NCI-H2227 (cell line): ENCODE measurements at regions not wholly inside any gene's neighbourhood (a gene's known extent, or its start where the extent isn't known, plus 50 kb on each side); places are given as distances from the start of the nearest gene placed in this dataset.

ENCODE experiments used
- DNase-seq: peaks from one replicate; lab custom pipeline; 2025; ENCODE audit not compliant: unreplicated experiment; lab: John Stamatoyannopoulos, UW

DNA sequence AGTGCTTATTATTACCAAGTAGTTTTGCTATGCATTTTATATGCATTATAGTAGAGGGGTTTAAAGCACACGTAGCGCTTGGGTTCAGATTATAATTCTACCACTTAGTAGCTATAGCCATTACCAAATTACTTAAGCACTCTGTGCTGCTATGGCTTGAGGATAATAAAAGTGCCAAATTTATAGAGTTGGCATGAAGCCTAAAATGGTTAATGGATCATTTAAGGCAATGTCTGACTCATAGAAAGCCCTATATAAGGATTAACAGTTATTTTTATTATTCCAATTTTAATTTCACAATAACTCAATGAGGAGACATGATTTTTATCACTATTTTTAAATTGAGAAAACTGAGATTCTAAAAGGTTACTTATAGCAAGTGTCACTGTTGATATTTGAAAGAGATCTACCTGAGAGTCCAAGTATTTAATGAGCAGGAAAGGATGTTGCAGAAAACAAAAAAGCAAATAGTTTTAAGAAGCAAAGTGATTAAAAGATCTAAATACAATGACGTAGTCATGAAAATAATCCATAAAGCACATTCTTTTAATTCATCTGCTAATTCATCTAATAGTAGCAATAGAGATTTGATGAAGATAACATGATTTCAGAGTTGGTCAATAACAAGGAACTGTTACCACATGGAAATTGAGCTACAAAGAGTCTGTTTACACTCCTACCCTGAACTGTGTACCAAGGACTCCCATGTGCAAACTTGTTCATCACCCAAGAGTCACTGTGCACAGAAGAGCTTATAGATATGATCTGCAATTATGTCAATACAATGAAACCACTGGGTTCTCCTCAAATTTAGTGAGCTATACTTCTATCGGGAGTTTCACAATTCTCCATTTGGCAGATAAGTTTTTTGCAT is 78.8 kb upstream of the DTNA start:
- DNase-seq, result no peak

DNA sequence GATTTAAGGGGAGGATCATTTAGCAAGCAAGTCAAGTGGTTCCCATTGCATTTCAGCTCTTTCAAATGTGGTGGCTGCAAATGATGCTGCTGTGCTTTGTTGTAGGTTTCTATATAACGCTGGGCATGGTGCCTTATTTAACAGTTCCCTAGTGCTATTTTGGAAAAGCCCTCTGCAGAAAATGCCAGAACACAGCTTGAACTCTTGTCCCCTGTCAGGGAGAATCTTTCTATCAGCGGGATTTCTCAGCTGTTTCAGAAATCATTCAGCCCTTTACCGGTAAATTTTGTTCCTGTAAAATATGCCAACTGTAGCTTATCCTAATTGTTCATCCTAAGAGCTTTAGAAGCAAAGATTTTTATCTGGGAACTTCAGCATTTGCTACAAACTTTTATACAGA is 77.8 kb upstream of the DTNA start:
- DNase-seq, result no peak

DNA sequence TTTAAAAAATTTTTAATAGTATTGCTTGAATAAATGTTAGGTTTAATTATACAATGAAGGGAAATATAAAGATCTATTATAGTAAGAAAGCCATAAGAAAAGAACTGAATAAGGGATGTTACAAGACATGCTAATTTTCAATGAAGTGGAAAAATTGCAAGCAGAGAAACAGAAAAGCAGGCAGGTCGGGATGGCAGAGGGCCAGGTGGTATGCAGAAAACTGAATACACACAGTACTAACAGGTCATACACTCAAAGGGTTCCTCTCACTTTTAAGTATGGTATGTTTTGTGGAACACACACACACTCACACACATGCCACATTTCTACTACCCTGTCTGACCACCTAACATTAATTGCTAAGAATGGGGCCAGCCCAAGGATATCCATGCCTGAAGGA is 76.7 kb upstream of the DTNA start:
- no peak for DNase-seq

GRCh38 chr18:34637094-34637801 is 72.8 kb upstream of the DTNA start:
- DNase-seq, result no peak

DNA sequence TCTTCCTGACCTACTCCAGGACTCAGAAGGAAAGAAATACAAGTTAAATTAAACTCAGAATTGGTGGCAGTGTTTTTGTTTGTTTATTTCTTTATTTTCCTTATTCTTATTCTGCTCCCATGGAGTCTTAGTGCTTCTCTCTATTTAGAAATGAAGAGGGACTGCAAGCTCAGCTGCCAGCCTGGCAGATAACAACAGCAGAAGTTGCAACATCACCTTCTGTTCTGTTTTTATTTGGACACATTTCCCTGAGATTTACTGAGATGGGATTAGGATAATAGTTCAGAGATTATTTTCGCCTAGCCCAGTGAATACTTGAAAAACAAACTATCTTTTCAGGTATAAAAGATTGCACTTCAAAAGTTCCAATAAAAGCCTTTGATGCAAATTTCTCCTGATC is 70.4 kb upstream of the DTNA start:
- DNase-seq, result no peak

- DNase-seq, result no peak
These were observed 69.8 kb upstream of the DTNA start for GRCh38 chr18:34640276-34640675.

- peak; percentile 41 for DNase-seq
These were observed 66.1 kb upstream of the DTNA start for GRCh38 chr18:34643989-34644388.

DNA sequence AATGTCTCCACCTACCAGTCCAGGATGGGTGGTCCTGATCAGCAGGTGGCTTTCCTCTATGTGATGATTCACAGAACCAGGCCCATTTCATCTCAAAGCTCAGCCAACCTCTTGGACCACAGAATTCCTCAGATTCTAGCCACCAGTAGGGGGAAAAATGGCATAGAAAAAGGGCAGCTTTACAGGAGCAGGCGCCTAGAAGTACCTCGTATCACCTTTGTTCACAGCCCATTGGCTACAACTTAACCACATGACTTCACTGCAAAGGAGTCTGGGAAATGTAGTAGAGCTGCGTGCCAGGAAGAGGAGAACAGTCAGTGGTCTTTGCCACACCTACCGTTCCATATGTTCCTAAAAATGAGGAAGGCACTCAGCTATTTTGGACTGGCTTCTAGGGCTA is 62.8 kb upstream of the DTNA start:
- DNase-seq, result peak; percentile 27

DNA sequence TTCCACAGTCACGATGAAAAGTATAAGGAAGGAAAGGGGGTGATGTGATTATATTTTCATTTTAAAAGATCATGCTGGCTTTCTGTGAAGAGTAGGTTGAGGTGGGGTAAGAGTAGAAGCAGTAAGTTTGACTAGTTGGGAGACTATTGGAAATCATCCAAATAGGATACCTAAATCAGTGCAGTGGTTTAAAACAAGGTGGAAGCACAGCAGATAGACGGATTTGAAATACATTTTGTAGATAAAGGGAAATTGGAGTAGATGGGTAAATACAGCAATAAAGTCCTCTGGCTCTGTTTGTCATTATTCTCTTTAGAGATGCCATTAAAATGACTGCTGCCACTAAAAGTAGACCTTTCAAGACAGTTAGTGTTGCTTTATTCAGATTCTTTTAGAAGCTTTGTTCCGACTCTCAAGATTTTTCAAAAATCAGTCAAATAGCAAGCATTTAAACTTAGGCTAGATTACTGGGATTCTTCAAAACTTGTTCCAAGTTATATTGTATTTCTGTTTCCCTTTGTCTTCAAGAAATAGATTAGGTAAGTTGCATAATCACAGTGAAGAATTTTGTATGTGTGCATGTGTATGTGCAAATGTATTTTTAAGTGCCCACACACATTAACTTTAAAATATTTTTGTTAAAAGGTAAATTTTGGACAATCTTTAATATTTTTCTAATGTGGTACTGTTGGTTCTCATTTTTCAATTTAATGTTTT is 61.7 kb upstream of the DTNA start:
- no peak for DNase-seq

GRCh38 chr18:34649080-34649479 is 61.0 kb upstream of the DTNA start:
- DNase-seq, result no peak

- DNase-seq, result no peak
These were observed 60.0 kb upstream of the DTNA start for GRCh38 chr18:34650121-34650545.

GRCh38 chr18:34651586-34652369 is 58.3 kb upstream of the DTNA start:
- DNase-seq, result no peak

DNA sequence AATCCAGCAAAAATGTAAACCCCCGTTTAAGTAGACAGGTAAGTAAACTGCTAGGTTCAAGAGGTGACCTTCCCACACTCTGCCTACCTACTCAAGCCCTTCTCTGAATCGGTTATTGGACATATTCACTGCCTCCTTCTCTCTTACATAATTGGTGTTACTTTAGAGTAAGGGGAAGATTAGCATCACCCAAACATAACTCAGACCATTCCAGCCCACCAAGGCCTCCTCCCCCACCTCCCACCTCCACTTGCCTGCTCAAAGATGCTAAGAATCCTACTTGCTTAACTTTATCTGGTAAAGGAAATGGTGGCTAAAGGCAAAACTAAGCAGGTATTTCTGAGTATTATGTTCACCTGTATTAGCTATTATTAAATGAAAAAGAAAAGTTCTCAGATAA is 55.0 kb upstream of the DTNA start:
- no peak for DNase-seq

DNA sequence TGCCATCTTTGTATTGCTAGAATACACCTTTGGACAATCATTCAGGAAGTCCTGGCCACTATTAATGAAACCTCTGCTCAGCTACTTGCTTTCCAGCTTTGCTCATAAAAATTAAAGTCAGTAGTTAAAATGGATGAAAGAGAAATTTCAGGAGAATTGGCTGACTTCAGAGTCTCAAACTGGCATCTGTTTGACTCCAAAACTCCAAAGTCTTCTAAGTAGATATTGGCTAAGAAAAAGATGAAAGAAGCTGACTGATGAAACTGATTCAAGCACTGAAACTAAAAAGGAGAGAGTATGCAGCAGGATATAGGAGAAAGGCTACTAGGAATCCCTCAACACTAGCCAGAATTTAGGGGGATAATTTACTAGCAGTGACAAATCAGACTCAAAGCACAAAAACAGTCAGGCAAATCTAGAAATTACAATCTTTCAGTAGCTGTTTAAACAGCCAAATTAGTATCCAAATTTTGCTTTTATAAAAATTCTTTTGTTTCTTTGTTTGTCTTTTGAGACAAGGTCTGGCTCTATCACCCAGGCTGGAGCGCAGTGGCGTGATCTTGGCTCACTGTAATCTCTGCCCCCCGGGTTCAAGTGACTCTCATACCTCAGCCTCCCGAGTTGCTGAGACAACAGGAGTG is 52.1 kb upstream of the DTNA start:
- no peak for DNase-seq

- peak; percentile 63 for DNase-seq
These were observed 50.2 kb upstream of the DTNA start for GRCh38 chr18:34659579-34660517.
